Glomerular endothelial cell (primary cell): ENCODE measurements at regions not wholly inside any gene's neighbourhood (a gene's known extent, or its start where the extent isn't known, plus 50 kb on each side); places are given as distances from the start of the nearest gene placed in this dataset.

Source experiments
- DNase-seq: peaks from one replicate; pipeline ENCODE4 v3.0.0-alpha.2; 2011; ENCODE audit warnings: low read depth, low spot score; ENCODE audit errors: extremely low read depth

GRCh38 chr21:39106881-39107462 lies 76.3 kb downstream of the PSMG1 start:
- no peak for DNase-seq

- no peak for DNase-seq
Observed at GRCh38 chr21:39105836-39106235, 77.4 kb downstream of the PSMG1 start.

GRCh38 chr21:39105341-39105765 lies 77.9 kb downstream of the PSMG1 start:
- no peak for DNase-seq

- no peak for DNase-seq
Observed at GRCh38 chr21:39104911-39105310, 78.3 kb downstream of the PSMG1 start.

- no peak for DNase-seq
Observed at GRCh38 chr21:39103689-39104088, 79.6 kb downstream of the PSMG1 start.

- DNase-seq = no peak
Observed at GRCh38 chr21:39099859-39100258, 83.4 kb downstream of the PSMG1 start.

- DNase-seq = no peak
Observed at GRCh38 chr21:39098696-39099200, 84.5 kb downstream of the PSMG1 start.

GRCh38 chr21:39097981-39098380 lies 85.3 kb downstream of the PSMG1 start:
- DNase-seq = no peak

- no peak for DNase-seq
Observed at GRCh38 chr21:39097335-39097861, 85.9 kb downstream of the PSMG1 start.

GRCh38 chr21:39096754-39097153 lies 86.5 kb downstream of the PSMG1 start:
- no peak for DNase-seq

- DNase-seq = no peak
Observed at GRCh38 chr21:39095681-39096080, 87.6 kb downstream of the PSMG1 start.

GRCh38 chr21:39094847-39095579 lies 88.2 kb downstream of the PSMG1 start:
- DNase-seq = no peak

- no peak for DNase-seq
Observed at GRCh38 chr21:39094087-39094780, 89.0 kb downstream of the PSMG1 start.

GRCh38 chr21:39093526-39093925 lies 89.7 kb downstream of the PSMG1 start:
- no peak for DNase-seq

GRCh38 chr21:39088831-39089380 lies 94.3 kb downstream of the PSMG1 start:
- DNase-seq = no peak

- DNase-seq = no peak
Observed at GRCh38 chr21:39088031-39088370, 95.2 kb downstream of the PSMG1 start.

GRCh38 chr21:39087238-39088030 lies 95.8 kb downstream of the PSMG1 start:
- DNase-seq = no peak

GRCh38 chr21:39086547-39086946 lies 96.7 kb downstream of the PSMG1 start:
- no peak for DNase-seq

GRCh38 chr21:39085843-39086405 lies 97.3 kb downstream of the PSMG1 start:
- DNase-seq = no peak
